ENCODE measurements at regions not wholly inside any gene's neighbourhood (a gene's known extent, or its start where the extent isn't known, plus 50 kb on each side); places are given as distances from the start of the nearest gene placed in this dataset.

- TF ChIP-seq, protein P1, sequence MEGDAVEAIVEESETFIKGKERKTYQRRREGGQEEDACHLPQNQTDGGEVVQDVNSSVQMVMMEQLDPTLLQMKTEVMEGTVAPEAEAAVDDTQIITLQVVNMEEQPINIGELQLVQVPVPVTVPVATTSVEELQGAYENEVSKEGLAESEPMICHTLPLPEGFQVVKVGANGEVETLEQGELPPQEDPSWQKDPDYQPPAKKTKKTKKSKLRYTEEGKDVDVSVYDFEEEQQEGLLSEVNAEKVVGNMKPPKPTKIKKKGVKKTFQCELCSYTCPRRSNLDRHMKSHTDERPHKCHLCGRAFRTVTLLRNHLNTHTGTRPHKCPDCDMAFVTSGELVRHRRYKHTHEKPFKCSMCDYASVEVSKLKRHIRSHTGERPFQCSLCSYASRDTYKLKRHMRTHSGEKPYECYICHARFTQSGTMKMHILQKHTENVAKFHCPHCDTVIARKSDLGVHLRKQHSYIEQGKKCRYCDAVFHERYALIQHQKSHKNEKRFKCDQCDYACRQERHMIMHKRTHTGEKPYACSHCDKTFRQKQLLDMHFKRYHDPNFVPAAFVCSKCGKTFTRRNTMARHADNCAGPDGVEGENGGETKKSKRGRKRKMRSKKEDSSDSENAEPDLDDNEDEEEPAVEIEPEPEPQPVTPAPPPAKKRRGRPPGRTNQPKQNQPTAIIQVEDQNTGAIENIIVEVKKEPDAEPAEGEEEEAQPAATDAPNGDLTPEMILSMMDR (IDR thresholded peaks at IDR 0.05; ENCODE audit: poor library complexity), result no peak
- TF ChIP-seq EZH2 (IDR thresholded peaks at IDR 0.05; ENCODE audit: borderline replicate concordance) (no peak), EZH2phosphoT487 (IDR thresholded peaks at IDR 0.05; ENCODE audit: low read depth, severe bottlenecking, unreplicated experiment) (no peak)
Measured at GRCh38 chr1:59081181-59081580, 215.7 kb upstream of the FGGY start.

Data from hepatocyte (in vitro differentiated cells).